ENCODE measurements at regions not wholly inside any gene's neighbourhood (a gene's known extent, or its start where the extent isn't known, plus 50 kb on each side); places are given as distances from the start of the nearest gene placed in this dataset.

GRCh38 chr2:193315428-193316091 lies 1120.8 kb upstream of the TMEFF2 start:
- TF ChIP-seq CTCF (conservative IDR thresholded peaks at IDR 0.05; ENCODE audit: low read depth, low read length), result no peak
- TF ChIP-seq EZH2 (IDR thresholded peaks at IDR 0.05; ENCODE audit: borderline replicate concordance, low read depth, low read length, poor library complexity, severe bottlenecking), result no peak
